ENCODE measurements at regions not wholly inside any gene's neighbourhood (a gene's known extent, or its start where the extent isn't known, plus 50 kb on each side); places are given as distances from the start of the nearest gene placed in this dataset.

DNA sequence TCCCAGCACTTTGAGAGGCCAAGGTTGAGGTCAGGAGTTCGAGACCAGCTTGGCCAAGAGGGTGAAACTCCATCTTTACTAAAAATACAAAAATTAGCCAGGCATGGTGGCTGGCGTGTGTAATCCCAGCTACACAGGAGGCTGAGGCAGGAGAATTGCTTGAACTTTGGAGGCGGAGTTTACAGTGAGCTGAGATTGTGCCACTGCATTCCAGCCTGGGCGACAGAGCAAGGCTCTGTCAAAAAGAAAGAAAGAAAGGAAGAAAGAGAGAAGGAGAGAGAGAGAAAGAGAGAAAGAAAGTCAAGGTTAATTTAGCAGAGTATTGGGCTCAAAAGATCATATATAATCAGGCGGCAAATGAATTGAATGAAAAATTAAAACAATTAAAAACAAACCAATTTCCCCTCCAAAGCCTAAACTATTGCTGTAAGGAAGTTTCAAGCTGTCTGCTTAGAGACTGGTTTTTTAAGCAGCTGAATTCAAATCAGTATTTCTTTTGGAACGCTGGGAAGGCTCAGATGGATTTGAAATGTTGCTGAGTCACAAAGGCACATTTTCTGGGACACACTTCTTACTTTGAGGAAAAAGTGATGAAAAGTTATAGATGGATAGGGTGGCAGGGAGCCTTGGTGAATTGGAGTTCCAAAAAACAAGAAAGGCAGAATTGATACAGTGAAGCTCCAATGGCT is 81.3 kb upstream of the BHLHE40 start:
- ATAC-seq, result peak; percentile 40
- TF ChIP-seq BACH2 (CRISPR knock-in tag; IDR thresholded peaks at IDR 0.05; ENCODE audit: borderline replicate concordance) (no peak), PPARA (CRISPR knock-in tag; IDR thresholded peaks at IDR 0.05; ENCODE audit: borderline replicate concordance) (no peak), ZFP30 (CRISPR knock-in tag; IDR thresholded peaks at IDR 0.05) (no peak), RARB (CRISPR knock-in tag; IDR thresholded peaks at IDR 0.05) (no peak)
- TF ChIP-seq, protein P1, sequence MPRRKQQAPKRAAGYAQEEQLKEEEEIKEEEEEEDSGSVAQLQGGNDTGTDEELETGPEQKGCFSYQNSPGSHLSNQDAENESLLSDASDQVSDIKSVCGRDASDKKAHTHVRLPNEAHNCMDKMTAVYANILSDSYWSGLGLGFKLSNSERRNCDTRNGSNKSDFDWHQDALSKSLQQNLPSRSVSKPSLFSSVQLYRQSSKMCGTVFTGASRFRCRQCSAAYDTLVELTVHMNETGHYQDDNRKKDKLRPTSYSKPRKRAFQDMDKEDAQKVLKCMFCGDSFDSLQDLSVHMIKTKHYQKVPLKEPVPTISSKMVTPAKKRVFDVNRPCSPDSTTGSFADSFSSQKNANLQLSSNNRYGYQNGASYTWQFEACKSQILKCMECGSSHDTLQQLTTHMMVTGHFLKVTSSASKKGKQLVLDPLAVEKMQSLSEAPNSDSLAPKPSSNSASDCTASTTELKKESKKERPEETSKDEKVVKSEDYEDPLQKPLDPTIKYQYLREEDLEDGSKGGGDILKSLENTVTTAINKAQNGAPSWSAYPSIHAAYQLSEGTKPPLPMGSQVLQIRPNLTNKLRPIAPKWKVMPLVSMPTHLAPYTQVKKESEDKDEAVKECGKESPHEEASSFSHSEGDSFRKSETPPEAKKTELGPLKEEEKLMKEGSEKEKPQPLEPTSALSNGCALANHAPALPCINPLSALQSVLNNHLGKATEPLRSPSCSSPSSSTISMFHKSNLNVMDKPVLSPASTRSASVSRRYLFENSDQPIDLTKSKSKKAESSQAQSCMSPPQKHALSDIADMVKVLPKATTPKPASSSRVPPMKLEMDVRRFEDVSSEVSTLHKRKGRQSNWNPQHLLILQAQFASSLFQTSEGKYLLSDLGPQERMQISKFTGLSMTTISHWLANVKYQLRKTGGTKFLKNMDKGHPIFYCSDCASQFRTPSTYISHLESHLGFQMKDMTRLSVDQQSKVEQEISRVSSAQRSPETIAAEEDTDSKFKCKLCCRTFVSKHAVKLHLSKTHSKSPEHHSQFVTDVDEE (CRISPR knock-in tag; IDR thresholded peaks at IDR 0.05), result no peak
- TF ChIP-seq, protein P2, sequence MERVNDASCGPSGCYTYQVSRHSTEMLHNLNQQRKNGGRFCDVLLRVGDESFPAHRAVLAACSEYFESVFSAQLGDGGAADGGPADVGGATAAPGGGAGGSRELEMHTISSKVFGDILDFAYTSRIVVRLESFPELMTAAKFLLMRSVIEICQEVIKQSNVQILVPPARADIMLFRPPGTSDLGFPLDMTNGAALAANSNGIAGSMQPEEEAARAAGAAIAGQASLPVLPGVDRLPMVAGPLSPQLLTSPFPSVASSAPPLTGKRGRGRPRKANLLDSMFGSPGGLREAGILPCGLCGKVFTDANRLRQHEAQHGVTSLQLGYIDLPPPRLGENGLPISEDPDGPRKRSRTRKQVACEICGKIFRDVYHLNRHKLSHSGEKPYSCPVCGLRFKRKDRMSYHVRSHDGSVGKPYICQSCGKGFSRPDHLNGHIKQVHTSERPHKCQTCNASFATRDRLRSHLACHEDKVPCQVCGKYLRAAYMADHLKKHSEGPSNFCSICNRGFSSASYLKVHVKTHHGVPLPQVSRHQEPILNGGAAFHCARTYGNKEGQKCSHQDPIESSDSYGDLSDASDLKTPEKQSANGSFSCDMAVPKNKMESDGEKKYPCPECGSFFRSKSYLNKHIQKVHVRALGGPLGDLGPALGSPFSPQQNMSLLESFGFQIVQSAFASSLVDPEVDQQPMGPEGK (CRISPR knock-in tag; IDR thresholded peaks at IDR 0.05; ENCODE audit: borderline replicate concordance), result no peak

DNA sequence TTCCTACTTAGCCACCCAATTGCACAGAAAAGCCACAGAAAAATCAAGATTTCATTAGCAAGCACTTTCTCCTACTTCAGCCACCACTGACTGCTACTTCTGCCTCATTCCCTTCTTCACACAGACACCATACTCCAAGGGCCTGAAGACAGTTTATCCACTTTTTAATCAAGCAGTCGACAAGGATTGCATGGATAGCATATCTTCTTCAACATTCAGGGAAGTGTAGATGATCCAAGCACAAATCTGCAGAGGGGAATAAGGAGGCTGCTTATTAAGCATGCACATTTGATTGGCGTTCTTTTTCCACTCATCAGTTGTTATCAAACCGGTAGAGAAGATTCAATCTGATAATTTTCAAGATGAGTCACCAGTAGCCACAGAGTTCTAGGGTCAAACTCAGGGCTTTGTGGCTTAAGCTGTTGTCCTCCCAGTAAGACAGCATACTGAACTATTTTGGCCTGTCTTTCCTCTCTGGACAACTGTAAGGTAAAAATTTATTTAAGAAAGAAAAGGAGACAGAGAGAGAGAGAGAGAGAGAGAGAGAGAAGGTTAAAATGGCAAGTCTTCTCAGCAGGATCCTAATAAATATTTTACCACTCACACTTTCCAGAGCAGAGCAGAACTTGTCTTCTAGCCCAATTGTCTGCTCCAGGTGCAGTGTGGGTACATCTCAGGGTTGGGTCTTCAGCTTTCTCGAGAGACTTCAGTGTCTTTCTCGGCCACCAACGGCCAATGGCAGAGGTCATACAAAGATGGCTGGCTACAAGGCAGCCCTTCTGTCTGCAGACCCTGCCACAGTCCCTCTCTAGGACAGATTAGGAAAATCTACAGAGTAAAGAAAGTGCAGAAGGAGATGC is 80.6 kb upstream of the BHLHE40 start:
- 0 out of 2 replicates have a peak, but pooled peaks have one; percentile 21 for TF ChIP-seq CSDC2 (CRISPR knock-in tag; IDR thresholded peaks at IDR 0.05)
- TF ChIP-seq ZNF70 (CRISPR knock-in tag; IDR thresholded peaks at IDR 0.05), result no peak
- ATAC-seq, result peak; percentile 87

DNA sequence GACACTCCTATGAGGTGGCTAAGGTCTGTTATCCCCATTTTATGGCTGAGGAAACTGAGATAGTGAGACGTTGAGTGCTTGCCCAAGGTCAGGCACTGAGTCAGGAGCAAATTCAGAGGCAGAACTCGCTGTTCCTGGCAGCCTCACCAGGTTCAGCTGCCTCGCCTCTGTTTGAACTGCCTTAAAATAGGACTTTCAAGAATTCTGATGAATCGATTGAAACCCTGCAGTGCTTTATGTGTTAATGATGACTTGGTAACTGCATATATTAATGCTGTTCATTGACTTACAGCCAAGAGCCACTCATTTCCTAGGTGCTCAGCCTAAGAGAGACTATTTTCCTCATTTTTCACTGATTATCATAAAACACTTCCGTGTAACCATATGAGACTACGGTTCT is 79.5 kb upstream of the BHLHE40 start:
- TF ChIP-seq, protein P3, sequence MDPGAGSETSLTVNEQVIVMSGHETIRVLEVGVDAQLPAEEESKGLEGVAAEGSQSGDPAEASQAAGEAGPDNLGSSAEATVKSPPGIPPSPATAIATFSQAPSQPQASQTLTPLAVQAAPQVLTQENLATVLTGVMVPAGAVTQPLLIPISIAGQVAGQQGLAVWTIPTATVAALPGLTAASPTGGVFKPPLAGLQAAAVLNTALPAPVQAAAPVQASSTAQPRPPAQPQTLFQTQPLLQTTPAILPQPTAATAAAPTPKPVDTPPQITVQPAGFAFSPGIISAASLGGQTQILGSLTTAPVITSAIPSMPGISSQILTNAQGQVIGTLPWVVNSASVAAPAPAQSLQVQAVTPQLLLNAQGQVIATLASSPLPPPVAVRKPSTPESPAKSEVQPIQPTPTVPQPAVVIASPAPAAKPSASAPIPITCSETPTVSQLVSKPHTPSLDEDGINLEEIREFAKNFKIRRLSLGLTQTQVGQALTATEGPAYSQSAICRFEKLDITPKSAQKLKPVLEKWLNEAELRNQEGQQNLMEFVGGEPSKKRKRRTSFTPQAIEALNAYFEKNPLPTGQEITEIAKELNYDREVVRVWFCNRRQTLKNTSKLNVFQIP (CRISPR knock-in tag; IDR thresholded peaks at IDR 0.05; ENCODE audit: borderline replicate concordance, low read depth), result no peak
- TF ChIP-seq ZFP30 (CRISPR knock-in tag; IDR thresholded peaks at IDR 0.05) (no peak), ZFP3 (CRISPR knock-in tag; IDR thresholded peaks at IDR 0.05) (no peak), ZNF8 (CRISPR knock-in tag; IDR thresholded peaks at IDR 0.05) (no peak), TOX (CRISPR knock-in tag; IDR thresholded peaks at IDR 0.05; ENCODE audit: borderline replicate concordance) (no peak), ARNTL (CRISPR knock-in tag; IDR thresholded peaks at IDR 0.05; ENCODE audit: borderline replicate concordance, low read depth) (no peak), CSDC2 (CRISPR knock-in tag; IDR thresholded peaks at IDR 0.05) (no peak)
- TF ChIP-seq, protein P4, sequence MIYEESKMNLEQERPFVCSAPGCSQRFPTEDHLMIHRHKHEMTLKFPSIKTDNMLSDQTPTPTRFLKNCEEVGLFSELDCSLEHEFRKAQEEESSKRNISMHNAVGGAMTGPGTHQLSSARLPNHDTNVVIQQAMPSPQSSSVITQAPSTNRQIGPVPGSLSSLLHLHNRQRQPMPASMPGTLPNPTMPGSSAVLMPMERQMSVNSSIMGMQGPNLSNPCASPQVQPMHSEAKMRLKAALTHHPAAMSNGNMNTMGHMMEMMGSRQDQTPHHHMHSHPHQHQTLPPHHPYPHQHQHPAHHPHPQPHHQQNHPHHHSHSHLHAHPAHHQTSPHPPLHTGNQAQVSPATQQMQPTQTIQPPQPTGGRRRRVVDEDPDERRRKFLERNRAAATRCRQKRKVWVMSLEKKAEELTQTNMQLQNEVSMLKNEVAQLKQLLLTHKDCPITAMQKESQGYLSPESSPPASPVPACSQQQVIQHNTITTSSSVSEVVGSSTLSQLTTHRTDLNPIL (CRISPR knock-in tag; IDR thresholded peaks at IDR 0.05; ENCODE audit: low read depth), result no peak
- TF ChIP-seq, protein P5, sequence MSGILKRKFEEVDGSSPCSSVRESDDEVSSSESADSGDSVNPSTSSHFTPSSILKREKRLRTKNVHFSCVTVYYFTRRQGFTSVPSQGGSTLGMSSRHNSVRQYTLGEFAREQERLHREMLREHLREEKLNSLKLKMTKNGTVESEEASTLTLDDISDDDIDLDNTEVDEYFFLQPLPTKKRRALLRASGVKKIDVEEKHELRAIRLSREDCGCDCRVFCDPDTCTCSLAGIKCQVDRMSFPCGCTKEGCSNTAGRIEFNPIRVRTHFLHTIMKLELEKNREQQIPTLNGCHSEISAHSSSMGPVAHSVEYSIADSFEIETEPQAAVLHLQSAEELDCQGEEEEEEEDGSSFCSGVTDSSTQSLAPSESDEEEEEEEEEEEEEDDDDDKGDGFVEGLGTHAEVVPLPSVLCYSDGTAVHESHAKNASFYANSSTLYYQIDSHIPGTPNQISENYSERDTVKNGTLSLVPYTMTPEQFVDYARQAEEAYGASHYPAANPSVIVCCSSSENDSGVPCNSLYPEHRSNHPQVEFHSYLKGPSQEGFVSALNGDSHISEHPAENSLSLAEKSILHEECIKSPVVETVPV (CRISPR knock-in tag; IDR thresholded peaks at IDR 0.05), result no peak
- ATAC-seq, result no peak

DNA sequence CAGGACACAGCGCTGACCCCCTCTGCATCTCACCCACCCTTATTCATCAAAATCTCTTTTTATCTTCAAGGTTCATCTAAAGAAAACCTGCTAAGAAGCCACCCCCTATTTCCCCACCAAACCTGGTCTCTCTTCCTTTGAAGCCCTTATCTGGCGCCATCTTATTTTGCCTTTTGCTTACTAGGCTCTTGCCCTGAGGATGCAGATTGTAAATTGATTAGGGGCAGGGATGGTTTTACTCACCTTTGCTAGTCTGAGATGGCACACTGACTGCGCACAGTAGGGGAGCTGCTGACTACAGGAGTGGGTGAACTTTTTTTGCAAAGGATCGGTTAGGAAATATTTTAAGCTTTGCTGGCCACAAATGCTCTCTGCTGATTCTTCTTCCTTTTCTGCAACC is 78.9 kb upstream of the BHLHE40 start:
- no peak for ATAC-seq
- TF ChIP-seq ZNF8 (CRISPR knock-in tag; IDR thresholded peaks at IDR 0.05) (no peak), ARNTL (CRISPR knock-in tag; IDR thresholded peaks at IDR 0.05; ENCODE audit: borderline replicate concordance, low read depth) (no peak)
